Neutrophil (primary cell): ENCODE measurements at regions not wholly inside any gene's neighbourhood (a gene's known extent, or its start where the extent isn't known, plus 50 kb on each side); places are given as distances from the start of the nearest gene placed in this dataset.

ENCODE experiments used
- H3K27ac ChIP-seq: fragments of 200-600 bp; sonication (generic); 2 replicates; pipeline ENCODE4 v1.5.1; 2016; ENCODE audit warnings: mild to moderate bottlenecking, moderate library complexity
- H3K27me3 ChIP-seq: fragments of 200-600 bp; sonication (generic); 2 replicates; pipeline ENCODE4 v1.6.0; 2016; ENCODE audit warnings: mild to moderate bottlenecking
- H3K36me3 ChIP-seq: fragments of 200-600 bp; sonication (generic); 2 replicates; pipeline ENCODE4 v1.5.1; 2017
- H3K4me1 ChIP-seq, 2 experiments: fragments of 200-600 bp in 1 of 2; sonication (generic) in 1 of 2; 1 replicate in 1 of 2; 2 replicates in 1 of 2; pipeline versions ENCODE4 v1.5.1 to v1.6.1; 2013 to 2016; ENCODE audit warnings: low read depth in 1 of 2, low read length in 1 of 2, mild to moderate bottlenecking in 1 of 2, moderate library complexity in 1 of 2; ENCODE audit not compliant: control insufficient read depth in 1 of 2, insufficient read depth in 1 of 2
- H3K4me3 ChIP-seq, 2 experiments: fragments of 200-600 bp in 1 of 2; sonication (generic) in 1 of 2; 1 replicate in 1 of 2; 2 replicates in 1 of 2; pipeline ENCODE4 v1.5.1; 2013 to 2016; ENCODE audit warnings: low read depth in 1 of 2, low read length in 1 of 2, mild to moderate bottlenecking in 1 of 2, moderate library complexity in 1 of 2
- H3K9me3 ChIP-seq: fragments of 200-600 bp; sonication (generic); 2 replicates; pipeline ENCODE4 v1.5.1; 2016
- CTCF ChIP-seq: fragments of 200-600 bp; sonication (generic); IDR thresholded peaks from 2 replicates; pipeline ENCODE4 v1.5.1; 2016; ENCODE audit warnings: antibody characterized with exemption

DNA sequence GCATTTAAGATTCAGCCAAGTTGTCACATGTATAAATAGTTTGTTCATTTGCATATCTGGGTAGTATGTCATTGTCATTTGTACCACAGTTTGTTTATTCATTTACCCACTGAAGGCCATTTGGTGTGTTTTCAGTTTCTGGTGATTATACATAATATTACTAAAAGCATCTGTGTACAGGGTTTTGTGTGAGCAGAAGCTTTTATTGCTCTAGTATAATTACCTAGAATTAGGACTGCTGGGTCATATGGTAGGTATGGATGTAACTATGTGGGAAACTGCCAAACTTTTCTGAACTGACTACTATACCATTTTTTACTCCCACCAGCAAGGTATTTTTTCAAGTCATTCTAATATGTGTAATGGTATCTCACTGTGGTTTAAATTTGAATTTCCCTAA, 584.0 kb upstream of the GHITM start:
- no peak for TF ChIP-seq CTCF
- Histone ChIP-seq H3K27ac (no peak overlapping the region), H3K36me3 (no peaks in the 10 kb centered on the region), H3K27me3 (no peaks in the 10 kb centered on the region), H3K4me1 (no peaks in the 10 kb centered on the region), H3K9me3 (no peaks in the 10 kb centered on the region), H3K4me3 (no peak overlapping the region)

DNA sequence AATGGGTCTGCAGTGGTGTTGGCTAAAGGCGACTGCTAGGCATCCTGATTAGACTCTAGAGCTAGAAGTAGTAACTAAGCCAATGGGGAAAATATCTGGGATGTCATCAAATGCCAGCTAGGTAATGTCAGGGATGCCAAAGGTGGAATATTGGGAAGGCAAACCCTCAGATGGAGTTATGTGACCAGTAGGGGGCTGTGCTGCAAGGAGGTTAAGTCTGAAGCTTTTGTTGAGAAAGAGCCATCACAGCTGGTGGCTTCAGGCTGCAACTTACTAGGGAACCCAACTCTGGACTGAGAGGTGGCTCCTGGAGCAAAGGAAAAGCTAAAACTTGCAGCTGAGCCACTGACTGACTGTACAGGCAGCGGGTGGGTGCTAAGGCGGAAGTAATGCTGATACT, 576.9 kb upstream of the GHITM start:
- Histone ChIP-seq H3K4me1 (no peaks in the 10 kb centered on the region), H3K27me3 (no peaks in the 10 kb centered on the region), H3K36me3 (no peaks in the 10 kb centered on the region), H3K4me3 (no peak overlapping the region), H3K9me3 (no peaks in the 10 kb centered on the region), H3K27ac (no peak overlapping the region)
- no peak for TF ChIP-seq CTCF

- Histone ChIP-seq H3K27ac (no peak overlapping the region), H3K36me3 (no peaks in the 10 kb centered on the region), H3K9me3 (no peaks in the 10 kb centered on the region), H3K4me1 (no peaks in the 10 kb centered on the region), H3K27me3 (no peaks in the 10 kb centered on the region), H3K4me3 (no peak overlapping the region)
- no peak for TF ChIP-seq CTCF
These were observed 574.3 kb upstream of the GHITM start for GRCh38 chr10:83564889-83565588.

DNA sequence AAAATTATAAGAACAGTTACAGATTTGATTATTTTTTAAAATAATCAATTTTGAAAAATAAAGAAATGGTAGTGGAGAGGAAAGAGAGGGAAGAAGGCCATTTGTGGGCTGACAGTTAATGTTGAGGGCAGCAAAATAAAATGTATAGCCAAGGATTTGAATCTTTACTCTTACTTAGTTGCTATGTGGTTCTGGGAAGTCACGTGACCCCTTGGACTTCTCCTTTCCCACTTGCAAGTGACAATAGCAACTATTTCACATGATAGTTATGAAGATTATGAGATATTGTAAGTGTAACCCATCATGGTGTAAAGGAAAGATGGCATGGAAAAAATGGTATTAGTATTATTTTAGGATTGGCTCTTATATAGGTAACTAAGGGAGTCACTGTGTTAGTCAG, 567.3 kb upstream of the GHITM start:
- H3K36me3 ChIP-seq, result no peaks in the 10 kb centered on the region
- H3K4me1 ChIP-seq, result no peaks in the 10 kb centered on the region
- TF ChIP-seq CTCF, result no peak
- no peak overlapping the region for H3K4me3 ChIP-seq
- no peaks in the 10 kb centered on the region for H3K9me3 ChIP-seq
- H3K27me3 ChIP-seq, result no peaks in the 10 kb centered on the region
- no peak overlapping the region for H3K27ac ChIP-seq

GRCh38 chr10:83574770-83575169, 564.5 kb upstream of the GHITM start:
- no peaks in the 10 kb centered on the region for H3K9me3 ChIP-seq
- H3K4me1 ChIP-seq, result no peaks in the 10 kb centered on the region
- no peak overlapping the region for H3K27ac ChIP-seq
- no peak for TF ChIP-seq CTCF
- no peaks in the 10 kb centered on the region for H3K36me3 ChIP-seq
- H3K4me3 ChIP-seq, result no peak overlapping the region
- H3K27me3 ChIP-seq, result no peaks in the 10 kb centered on the region
